LoVo (cell line): ENCODE measurements at regions not wholly inside any gene's neighbourhood (a gene's known extent, or its start where the extent isn't known, plus 50 kb on each side); places are given as distances from the start of the nearest gene placed in this dataset.
"Not testable (repeated sequence)": the region's sequence is repeated elsewhere in the genome, so short reads cannot be mapped to it uniquely, and the experiment has no call there.

Experiments used
- DNase-seq: peaks from one replicate; pipeline ENCODE4 v3.0.0-alpha.2; 2016; ENCODE audit warnings: low spot score

DNA sequence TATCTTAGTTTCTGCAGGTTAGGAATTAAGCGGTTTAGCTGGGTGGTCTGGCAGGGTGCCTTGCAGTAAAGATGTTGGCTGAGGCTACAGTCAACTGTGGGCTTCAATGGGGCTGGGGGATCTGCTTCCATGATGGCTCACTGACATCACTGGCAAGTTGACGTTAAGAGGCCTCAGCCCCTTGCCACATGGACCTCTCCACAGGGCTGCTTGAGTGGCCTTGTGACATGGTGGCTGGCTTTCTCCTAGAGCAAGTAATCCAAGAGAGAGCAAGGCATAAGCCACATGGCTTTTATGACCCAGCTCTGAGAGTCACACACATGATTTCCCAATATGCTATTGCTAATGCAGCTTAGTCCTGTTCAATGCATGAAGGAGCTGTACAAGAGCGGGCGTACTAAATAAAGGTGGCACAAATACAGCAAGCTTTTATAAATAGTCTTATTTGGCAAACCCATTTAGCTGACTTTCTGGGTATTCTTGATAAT lies 109.1 kb downstream of the SEPTIN7 start:
- no peak for DNase-seq

DNA sequence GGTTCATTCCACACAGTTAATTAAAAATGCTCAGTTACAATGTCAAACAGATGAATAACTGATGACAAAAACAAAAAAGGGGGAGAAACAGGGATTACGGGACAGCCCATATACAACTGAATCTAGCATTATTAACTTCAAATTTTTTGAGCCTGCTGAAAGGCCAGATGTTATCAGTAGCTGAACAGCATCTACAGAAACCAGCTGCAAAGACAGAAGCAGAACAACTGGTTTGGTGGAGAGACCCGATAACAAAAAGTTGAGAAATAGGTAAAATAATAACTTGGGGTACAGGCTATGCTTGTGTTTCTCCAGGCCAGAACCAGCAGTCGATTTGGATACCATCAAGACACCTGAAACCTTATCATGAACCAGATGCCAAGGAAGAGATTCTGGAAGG lies 109.8 kb downstream of the SEPTIN7 start:
- not testable (repeated sequence) for DNase-seq

GRCh38 chr7:35913350-35913749 lies 112.5 kb downstream of the SEPTIN7 start:
- DNase-seq: not testable (repeated sequence)

- DNase-seq: not testable (repeated sequence)
Measured at GRCh38 chr7:35914214-35914613, 113.4 kb downstream of the SEPTIN7 start.

DNA sequence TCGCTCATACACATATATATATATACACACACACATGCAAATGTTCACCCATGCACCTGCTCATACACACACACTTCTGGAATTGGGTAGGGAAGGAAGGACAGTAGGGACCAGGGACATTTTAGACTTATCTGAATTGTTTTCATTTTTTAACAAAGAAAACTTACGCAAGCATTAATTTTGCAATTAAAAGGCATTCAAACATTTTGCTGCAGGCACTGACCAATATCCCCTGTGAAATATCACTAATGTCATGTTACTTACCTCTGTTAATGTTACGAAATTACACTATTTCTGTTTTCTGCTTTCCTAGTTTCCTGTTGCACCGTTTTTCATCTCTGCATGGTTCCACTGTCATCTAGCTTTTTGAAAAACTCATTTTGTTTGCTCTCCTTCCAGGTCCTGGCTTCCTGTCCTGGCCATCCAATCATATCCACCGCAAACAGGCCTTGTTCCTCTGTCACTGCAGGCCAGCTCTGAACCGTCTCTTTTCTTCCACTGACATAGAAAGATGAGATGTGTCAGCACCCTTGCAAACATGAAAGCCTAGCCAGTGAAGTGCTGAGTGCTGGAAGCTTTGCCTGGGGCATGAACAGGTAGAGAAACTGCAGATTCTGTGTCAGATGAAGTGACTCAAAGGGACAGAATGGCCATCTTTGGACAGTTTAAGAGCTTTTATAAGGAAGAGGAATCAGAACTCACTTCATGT lies 114.5 kb downstream of the SEPTIN7 start:
- not testable (repeated sequence) for DNase-seq

DNA sequence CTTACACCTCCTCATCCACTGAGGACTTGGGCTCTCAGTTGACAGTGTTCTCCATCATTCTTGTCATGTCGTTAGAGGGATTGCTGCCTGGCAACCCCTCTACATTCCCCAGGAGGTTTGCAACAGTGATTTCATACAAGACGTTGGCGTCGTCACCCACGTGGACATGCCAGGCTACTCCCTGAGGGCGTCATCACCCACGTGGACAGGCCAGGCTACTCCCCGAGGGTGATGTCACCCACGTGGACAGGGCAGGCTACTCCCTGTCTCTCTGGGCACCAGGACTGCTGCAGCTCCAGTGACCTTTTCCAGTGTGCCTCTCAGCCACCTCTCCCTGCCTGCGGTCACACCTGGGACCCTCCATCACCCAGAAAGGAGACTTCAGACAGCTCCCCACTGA lies 117.4 kb downstream of the SEPTIN7 start:
- DNase-seq: not testable (repeated sequence)

DNA sequence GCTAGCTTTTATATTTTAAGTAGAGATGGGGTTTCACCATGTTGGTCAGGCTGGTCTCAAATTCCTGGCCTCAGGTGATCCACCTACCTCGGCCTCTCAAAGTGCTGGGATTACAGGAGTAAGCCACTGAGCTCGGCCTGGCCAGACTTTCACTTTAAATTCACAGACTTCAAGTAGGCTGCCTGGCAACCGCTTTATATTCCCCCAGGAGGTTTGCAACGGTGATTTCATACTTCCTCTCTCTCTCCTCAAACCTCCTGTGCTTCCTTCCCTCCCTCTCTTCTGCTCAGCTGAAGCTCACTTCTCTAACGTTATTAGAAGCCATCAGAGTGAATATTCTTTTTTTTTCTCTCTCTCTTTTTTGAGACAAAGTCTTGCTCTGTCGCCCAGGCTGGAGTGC lies 118.8 kb downstream of the SEPTIN7 start:
- not testable (repeated sequence) for DNase-seq

DNA sequence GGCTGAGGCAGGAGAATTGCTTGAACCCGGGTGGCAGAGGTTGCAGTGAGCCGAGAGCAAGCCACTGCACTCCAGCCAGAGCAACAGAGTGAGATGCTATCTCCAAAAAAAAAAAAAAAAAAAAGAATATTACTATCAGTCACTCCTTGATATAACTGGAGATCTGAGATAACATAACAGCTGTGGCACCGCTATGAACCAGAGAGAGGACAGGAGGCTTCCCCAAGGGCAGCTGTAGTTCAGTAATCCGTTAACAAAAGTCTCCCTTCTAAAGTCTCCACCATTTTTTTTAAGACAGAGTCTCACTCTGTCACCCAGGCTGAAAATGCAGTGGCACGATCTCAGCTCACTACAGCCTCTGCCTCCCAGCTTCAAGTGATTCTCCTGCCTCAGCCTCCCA lies 120.5 kb downstream of the SEPTIN7 start:
- DNase-seq: not testable (repeated sequence)

DNA sequence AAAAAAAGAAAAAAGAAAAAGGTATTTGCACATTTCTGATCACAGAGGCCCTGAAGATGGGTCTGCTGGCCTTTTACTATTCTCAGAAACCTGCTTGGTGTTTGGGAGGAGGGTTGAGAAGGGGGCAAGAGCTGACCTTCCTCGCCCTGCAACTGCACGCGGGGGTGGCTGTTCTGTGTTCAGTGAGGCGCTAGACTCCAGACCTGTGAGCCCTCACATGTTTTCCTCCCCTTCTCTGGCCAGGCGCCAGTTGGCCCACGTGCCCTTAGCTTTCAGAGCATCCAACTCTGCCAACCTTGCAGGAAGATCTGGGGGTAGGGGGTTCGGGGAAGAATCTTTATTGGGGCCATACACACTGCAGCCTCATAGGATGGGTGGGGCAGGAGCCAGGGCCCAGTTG lies 123.8 kb downstream of the SEPTIN7 start:
- not testable (repeated sequence) for DNase-seq

DNA sequence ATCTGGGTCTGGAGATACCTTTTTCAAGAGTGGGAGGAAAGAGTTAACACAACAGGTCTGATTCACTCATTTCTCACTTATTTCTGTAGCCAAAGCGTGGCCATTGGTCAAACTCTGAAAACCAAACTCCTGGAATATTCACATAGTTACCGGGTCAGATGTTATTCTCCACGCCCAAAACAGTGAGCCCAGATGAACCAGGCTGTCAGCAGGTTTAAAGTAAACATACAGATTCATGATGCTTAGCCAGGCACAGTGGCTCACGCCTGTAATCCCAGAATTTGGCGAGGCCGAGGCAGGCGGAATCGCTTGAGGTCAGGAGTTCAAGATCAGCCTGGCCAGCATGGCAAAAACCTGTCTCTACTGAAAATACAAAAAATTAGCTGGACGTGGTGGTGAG lies 126.1 kb downstream of the SEPTIN7 start:
- DNase-seq: not testable (repeated sequence)

GRCh38 chr7:35931134-35931533 lies 130.3 kb downstream of the SEPTIN7 start:
- DNase-seq: not testable (repeated sequence)

GRCh38 chr7:35931551-35931950 lies 130.7 kb downstream of the SEPTIN7 start:
- DNase-seq: not testable (repeated sequence)

- DNase-seq: not testable (repeated sequence)
Measured at GRCh38 chr7:35940695-35941094, 139.8 kb downstream of the SEPTIN7 start.

- DNase-seq: not testable (repeated sequence)
Measured at GRCh38 chr7:35945621-35946020, 144.8 kb downstream of the SEPTIN7 start.

GRCh38 chr7:35955735-35956134 lies 154.9 kb downstream of the SEPTIN7 start:
- DNase-seq: not testable (repeated sequence)

GRCh38 chr7:35956988-35957387 lies 156.1 kb downstream of the SEPTIN7 start:
- DNase-seq: not testable (repeated sequence)

GRCh38 chr7:35961260-35961659 lies 160.4 kb downstream of the SEPTIN7 start:
- not testable (repeated sequence) for DNase-seq

GRCh38 chr7:35962607-35963006 lies 161.8 kb downstream of the SEPTIN7 start:
- DNase-seq: not testable (repeated sequence)

GRCh38 chr7:35967366-35968139 lies 166.7 kb downstream of the SEPTIN7 start:
- DNase-seq: no peak

DNA sequence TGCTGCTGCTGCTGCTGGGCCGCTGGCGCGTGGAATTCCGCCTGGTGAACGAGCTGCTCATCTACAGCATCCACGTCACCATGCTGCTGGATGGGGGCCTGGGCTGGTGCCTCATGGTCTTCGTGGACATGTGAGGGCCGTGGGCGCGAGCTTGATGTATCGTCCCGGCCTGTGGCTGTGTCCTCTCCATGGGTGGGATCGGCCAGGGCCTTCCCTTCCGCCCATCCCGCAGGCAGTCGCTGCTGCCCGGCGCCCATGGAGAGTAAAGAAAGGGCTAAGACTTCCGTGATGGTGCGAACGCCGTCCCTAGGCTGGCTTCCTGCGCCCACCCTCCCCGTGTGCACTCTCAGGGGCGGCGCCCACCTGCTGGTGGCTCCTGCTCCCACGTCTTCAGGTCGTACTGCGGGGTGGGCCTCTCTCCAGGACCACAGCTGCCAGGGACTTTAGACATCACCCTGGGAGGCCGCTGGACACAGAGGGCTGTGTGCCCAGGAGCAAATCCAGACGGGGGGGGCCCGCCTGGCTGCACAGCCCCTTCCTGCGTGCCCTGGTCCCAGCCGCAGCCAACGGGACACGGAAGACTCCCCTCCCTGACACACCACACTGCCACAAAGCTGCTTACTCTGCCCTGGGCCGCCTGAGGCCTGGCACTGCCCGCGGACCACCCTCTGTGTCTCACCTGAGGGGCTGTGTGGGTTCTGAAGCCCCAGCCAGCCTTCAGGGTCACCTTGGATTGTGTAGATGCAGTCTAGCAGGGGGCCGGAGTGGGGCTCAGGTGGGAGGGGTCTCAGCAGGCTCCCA lies 167.5 kb downstream of the SEPTIN7 start:
- no peak for DNase-seq

DNA sequence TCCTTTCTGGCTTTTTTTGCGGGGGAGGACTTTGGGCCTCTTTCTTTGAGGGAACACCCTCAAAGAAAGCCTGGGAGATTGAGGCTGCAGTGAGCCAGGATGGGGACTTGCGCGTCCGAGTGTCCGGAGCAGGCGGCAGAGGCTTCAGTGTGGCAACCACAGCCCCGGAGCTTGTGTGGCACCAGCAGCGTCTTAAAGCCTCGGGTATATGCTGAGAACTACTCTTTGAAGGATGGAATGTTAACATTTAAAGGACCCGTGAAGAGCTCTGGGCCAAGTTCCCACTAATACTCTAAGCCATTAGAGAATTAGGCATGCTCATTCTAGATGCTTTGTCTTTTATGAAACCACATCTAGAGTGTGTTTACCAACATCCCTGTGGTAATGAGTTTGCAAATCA lies 168.2 kb downstream of the SEPTIN7 start:
- no peak for DNase-seq

DNA sequence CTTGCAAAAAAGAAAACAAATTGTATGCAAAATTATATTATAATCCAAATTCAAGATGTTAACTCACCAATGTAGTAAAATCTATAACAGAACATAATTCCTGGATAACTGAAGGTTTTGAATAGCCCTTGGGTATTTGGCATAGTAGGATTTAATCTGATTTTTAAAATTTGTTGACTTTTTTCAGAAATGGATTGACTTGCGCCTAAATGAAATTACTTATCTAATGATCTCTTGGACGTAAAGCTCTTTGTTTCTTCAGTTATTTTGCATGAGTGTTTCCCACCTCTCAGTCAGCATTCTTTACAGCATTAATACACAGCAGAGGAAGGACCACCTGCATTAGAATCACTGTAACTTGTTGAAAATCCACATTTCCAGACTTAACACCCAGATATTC lies 169.6 kb downstream of the SEPTIN7 start:
- DNase-seq: no peak
